GM21786 (cell line): ENCODE measurements at regions not wholly inside any gene's neighbourhood (a gene's known extent, or its start where the extent isn't known, plus 50 kb on each side); places are given as distances from the start of the nearest gene placed in this dataset.
A peak's percentile ranks its signal among the peaks of the same experiment; 100 is the strongest.
"Not testable (repeated sequence)": the region's sequence is repeated elsewhere in the genome, so short reads cannot be mapped to it uniquely, and the experiment has no call there.

Experiments used
- ATAC-seq: cut with Tn5 transposase; IDR thresholded peaks from one replicate; pipeline ENCODE4 v1.9.1; 2021; ENCODE audit not compliant: unreplicated experiment

DNA sequence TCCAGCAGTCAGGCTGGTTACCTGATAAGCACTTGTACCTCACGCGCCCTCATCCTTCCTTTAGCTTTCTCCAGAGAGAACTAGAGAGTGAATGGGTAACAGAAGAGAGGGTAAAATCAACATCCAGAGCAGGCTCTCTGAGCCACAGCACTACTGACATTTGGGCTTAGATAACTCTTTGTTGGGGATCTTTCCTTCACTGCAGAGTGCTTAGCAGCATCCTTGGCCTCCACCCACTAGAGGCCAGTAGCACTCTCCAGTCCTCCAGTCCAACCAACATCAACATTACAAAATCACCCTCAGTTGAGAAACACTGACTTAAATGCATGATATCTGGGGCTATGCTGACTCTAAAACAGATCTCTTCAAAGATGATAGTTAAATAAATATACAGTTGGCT lies 220.7 kb downstream of the TACR3 start:
- no peak for ATAC-seq

GRCh38 chr4:103498161-103499070 lies 221.4 kb downstream of the TACR3 start:
- peak; percentile 86 for ATAC-seq

DNA sequence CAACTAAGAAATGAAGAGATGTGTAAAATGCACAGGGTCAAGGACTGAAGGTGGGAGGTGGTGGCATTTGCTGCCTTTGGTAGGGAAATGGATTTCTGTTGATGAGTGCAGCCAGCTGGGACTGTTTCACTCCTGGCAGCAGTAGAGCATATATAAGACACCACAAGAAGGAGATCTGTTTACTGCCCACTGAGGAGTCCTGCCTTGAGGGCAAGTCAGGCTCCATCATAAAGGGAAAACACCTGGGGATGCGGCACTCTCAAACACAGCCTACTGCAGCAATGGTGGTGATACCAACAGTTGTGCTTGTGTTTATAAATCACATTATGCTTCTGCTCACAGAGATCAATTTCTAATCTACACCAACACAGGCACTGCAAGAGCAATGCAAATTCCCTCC lies 222.1 kb downstream of the TACR3 start:
- peak; percentile 46 for ATAC-seq

DNA sequence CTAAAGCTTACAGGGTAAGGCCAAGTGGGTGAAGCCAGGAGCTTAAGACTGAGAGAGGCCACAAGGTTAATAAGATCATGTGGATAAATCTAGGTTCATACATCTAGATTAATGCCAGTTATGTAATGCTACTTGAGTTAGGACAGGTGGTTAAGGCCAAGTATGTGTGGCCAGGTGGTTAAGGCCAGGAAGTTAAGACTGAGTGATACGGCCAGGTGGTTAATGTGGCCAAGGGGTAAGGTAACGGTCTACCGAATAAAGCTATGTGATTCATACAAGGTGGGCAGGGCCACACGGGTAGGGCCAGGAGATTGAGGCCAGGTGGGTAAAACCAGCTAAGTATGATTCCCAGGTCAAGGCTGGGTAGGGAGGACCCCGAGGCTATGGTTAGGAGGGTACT lies 223.0 kb downstream of the TACR3 start:
- no peak for ATAC-seq

DNA sequence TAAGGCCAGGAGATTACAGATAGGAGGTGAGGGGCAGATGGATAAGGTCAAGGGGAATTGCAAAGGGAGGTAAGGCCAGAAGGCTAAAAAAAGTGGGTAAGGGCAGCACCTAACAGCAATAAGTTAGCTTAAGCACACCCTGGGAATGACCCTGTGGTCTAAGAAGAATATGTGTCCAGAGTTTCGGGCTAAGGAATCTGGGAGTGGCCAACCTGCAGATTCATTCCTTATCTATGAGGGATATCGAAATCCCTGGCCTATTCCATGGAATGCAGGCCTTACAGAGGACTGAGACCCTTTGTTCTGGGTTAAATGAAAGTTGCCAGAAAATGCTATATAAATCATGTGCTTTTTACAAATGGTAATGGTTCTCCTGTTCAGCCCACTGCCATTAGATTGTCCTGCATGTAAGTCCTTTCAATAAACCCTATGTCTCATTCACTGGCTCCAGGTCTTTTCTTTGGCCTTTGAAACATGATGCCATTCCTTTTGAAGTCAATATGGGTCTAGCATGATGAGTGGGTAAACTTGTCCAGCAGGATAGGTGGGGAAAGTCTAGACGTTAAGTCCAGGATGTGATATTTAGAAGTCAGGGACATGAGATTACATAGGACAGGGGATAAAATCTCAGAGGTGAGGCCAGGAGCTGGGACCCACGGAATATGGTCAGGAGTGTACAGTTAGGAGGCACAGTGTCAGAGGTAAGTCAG lies 226.2 kb downstream of the TACR3 start:
- no peak for ATAC-seq

DNA sequence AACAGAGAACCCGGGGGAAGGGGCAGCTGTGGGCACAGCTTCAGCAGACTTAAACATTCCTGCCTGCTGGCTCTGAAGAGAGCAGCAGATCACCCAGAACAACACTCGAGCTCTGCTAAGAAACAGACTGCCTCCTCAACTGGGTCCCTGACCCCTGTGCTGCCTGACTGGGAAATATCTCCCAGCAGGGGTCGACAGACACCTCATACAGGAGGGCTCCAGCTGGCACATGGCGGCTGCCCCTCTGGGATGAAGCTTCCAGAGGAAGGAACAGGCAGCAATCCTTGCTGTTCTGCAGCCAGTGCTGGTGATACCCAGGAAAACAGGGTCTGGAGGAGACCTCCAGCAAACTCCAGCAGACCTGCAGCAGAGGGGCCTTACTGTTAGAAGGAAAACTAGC lies 234.5 kb downstream of the TACR3 start:
- ATAC-seq = not testable (repeated sequence)

- ATAC-seq = no peak
These were observed 235.3 kb downstream of the TACR3 start for GRCh38 chr4:103484521-103484920.

DNA sequence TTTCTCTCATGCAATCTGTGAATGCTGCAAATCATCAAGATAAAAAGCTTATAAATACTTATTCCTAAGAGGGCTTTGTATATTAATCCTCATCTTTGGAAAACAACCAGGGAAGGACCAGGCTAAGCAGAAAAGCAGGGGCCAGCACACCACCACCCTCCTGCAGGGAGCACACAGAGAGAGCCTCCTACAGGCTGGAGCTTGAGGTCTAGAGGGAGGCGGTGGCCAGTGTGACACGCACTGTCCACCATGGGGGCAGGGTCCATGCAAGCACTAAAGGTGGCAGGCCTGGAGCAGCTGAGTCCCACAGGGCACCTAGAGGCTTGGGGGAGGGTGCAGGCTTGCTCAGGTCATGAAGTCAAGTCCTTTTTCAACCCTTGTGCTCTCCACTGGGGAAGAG lies 236.9 kb downstream of the TACR3 start:
- no peak for ATAC-seq

- ATAC-seq = no peak
These were observed 237.3 kb downstream of the TACR3 start for GRCh38 chr4:103482471-103482870.

- ATAC-seq = no peak
These were observed 241.1 kb downstream of the TACR3 start for GRCh38 chr4:103478734-103479133.

- no peak for ATAC-seq
These were observed 241.6 kb downstream of the TACR3 start for GRCh38 chr4:103478210-103478609.

GRCh38 chr4:103457566-103457965 lies 259.4 kb upstream of the CENPE start:
- ATAC-seq = no peak

DNA sequence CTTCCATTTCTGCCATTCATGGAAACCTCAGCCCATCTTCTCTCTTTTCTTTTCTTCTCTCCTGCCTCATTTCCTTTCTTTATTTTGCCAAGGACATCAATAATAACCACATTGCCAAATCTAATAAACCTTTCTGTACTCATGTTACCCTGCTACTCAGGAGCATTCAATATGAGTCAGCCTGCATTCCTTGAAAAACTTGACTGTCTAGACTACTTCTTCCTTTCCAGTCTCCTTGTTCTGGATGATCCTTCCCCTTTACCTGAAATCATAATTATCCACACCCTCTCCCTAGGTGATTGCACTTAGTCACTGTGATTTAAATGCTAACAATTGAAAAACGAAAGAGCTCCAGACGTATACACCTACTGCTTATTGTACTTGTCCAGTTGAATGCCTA lies 253.2 kb upstream of the CENPE start:
- no peak for ATAC-seq

DNA sequence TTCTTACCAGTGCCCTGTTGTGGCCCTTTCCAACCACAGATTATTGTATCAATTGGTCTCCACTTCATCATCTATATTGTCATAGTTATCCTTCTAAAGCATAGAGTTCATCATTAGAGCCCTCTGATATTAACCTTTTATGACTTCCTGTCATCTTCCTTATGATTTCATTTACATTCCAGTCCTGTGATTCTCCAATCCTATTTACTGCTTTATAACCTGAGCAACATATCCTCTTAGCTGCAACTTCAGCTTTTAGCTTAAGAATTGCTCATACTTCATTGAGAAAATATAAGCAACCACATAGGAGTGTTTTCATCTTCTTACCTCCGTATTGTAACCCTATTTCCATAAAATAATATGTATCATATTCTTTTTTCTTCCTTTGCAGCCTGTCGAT lies 252.6 kb upstream of the CENPE start:
- no peak for ATAC-seq

DNA sequence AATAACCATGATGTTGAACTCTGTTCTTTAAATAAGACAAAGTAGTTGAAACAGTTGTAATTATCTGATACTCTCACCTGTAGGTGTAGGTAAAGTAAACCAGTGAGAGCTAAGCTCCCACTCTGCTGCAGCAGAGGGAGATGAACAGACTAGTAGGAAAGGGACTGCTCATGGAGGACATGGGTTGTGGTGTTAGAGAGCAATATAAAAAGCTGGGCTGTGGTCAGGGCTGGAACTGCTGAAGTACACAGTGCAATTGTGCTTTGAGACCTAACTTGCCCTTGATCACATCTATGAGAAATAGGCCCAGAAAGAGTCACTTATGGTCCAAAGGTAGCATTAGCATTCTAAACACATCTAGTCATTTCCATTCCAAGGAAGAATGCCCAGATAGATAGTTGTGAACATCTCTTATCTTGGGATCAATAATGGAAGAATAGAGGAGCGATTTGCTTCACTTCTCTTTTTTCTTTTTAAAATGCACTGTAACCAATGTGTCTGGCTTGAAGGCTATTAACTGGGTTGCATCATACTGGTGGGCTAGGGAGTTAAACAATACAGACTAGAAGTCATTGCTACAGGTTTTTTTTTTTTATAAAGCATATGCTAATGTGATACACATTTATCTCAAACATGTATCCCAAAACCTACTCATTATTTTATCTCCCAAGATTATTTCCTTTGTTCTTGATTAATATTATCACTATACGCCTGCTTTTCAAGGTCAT lies 251.3 kb upstream of the CENPE start:
- ATAC-seq = no peak

DNA sequence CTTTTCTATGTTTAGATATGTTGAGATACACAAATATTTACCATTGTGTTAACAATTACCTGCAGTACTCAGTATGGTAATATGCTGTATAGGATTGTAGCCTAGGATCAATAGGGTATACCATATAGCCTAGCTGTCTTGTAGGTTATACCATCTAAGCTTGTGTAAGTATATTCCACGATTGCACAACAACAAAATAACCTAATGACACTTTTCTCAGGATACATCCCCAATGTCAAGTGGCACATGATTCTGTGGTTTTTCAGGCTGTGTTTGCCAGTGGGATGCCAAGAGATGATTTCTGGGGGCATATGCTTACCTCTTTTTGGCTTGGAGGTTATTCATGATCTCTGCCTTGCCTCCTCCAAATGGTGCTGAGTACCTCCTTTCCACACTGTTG lies 247.2 kb upstream of the CENPE start:
- ATAC-seq = no peak

GRCh38 chr4:103443324-103443723 lies 245.2 kb upstream of the CENPE start:
- ATAC-seq = no peak

DNA sequence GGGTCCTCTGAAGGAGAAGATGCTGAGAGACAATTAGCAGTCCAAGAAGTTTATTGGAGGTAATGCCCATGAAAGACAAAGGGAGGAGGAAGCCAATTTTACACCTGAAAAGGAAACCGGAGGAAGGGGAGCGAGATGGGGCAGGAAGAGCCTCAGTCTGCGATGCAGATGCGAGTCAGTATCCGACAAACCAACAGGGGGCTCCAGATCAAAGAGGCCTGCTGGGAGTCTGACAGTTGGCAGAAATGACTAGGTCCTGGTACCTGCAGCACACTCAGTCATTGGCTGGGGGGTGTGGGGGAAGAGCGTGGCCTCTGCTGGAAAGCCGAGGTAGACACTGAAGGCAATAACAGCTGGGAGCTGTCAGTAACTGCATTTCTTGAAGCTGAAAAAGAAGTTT lies 231.1 kb upstream of the CENPE start:
- ATAC-seq = peak; percentile 64

GRCh38 chr4:103425406-103425805 lies 227.3 kb upstream of the CENPE start:
- no peak for ATAC-seq

GRCh38 chr4:103424853-103425252 lies 226.7 kb upstream of the CENPE start:
- no peak for ATAC-seq

- no peak for ATAC-seq
These were observed 225.1 kb upstream of the CENPE start for GRCh38 chr4:103423261-103423660.
